Progenitor cell of endocrine pancreas (in vitro differentiated cells): ENCODE measurements at regions not wholly inside any gene's neighbourhood (a gene's known extent, or its start where the extent isn't known, plus 50 kb on each side); places are given as distances from the start of the nearest gene placed in this dataset.

Experiments used
- DNase-seq: peaks from one replicate; pipeline ENCODE4 v3.0.0; 2021; ENCODE audit warnings: low spot score; ENCODE audit not compliant: unreplicated experiment
- H3K27ac Mint-ChIP-seq: 2 replicates; pipeline ENCODE4 v1.8.0; 2021; ENCODE audit warnings: mild to moderate bottlenecking, moderate library complexity, mixed read lengths
- H3K27me3 Mint-ChIP-seq: 2 replicates; pipeline ENCODE4 v1.8.0; 2021; ENCODE audit warnings: mixed read lengths
- H3K36me3 Mint-ChIP-seq: 2 replicates; pipeline ENCODE4 v1.8.0; 2022; ENCODE audit warnings: mixed read lengths; ENCODE audit not compliant: insufficient read depth
- H3K4me1 Mint-ChIP-seq: 2 replicates; pipeline ENCODE4 v1.8.0; 2021; ENCODE audit warnings: low read depth, mixed read lengths
- H3K4me3 Mint-ChIP-seq: 2 replicates; pipeline ENCODE4 v1.8.0; 2021; ENCODE audit warnings: low read depth, mild to moderate bottlenecking, moderate library complexity, mixed read lengths
- H3K9me3 Mint-ChIP-seq: 2 replicates; pipeline ENCODE4 v1.8.0; 2021; ENCODE audit warnings: low read depth, mixed read lengths
- TF ChIP-seq, protein P1 (sequence below): fragments of 200-600 bp; sonication (generic); IDR thresholded peaks from one replicate; pipeline ENCODE4 v1.5.0; 2021; ENCODE audit warnings: antibody characterized with exemption, mild to moderate bottlenecking; ENCODE audit not compliant: unreplicated experiment

DNA sequence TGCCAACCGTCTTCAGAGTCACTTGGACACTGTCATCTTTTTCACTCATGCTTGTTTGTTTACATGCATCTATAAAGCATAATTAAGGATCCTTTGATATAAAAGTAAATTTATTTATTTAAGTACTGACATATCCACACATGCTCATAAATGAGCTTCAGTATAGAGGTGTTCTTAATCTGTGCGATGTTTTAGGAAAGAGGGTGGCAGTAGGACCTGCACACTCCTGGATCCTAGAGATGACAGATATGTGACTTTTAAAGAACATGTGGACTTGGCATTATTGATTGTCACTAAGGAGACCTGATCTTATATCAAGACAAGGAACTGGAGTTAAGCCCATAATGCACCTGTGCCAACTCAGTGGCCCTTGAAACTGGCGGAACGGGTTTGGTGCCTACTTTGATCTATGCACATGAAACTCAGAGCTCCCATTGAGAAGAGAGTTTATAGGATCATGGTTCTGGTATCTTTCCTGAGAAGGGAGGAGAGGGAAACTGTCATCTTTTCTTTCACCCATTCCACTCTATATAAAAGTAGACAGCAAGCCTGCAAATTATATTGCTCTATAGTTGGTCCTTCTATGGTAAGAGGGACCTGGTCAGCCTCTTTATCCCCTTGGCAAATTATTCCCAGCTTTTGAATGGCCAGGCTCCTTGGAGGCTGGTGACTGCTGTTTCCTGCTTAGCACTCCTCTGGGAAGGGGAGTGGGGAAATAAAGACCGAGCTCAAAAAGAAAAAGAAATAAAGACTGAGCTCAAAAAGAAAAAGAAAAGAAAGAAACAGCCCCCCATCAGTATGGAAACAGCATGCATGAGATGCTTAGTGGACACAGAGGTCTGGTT is 57.8 kb upstream of the LIFR start:
- TF ChIP-seq, protein P1, sequence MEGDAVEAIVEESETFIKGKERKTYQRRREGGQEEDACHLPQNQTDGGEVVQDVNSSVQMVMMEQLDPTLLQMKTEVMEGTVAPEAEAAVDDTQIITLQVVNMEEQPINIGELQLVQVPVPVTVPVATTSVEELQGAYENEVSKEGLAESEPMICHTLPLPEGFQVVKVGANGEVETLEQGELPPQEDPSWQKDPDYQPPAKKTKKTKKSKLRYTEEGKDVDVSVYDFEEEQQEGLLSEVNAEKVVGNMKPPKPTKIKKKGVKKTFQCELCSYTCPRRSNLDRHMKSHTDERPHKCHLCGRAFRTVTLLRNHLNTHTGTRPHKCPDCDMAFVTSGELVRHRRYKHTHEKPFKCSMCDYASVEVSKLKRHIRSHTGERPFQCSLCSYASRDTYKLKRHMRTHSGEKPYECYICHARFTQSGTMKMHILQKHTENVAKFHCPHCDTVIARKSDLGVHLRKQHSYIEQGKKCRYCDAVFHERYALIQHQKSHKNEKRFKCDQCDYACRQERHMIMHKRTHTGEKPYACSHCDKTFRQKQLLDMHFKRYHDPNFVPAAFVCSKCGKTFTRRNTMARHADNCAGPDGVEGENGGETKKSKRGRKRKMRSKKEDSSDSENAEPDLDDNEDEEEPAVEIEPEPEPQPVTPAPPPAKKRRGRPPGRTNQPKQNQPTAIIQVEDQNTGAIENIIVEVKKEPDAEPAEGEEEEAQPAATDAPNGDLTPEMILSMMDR = no peak
- H3K4me3 Mint-ChIP-seq = no peak overlapping the region
- no peak for DNase-seq
- peaks cover 19% of the 10 kb centered on the region for H3K9me3 Mint-ChIP-seq
- peaks cover 3% of the 10 kb centered on the region for H3K36me3 Mint-ChIP-seq
- H3K4me1 Mint-ChIP-seq = peaks cover 21% of the 10 kb centered on the region
- H3K27ac Mint-ChIP-seq = peak overlapping the region; percentile 86
- no peaks in the 10 kb centered on the region for H3K27me3 Mint-ChIP-seq

DNA sequence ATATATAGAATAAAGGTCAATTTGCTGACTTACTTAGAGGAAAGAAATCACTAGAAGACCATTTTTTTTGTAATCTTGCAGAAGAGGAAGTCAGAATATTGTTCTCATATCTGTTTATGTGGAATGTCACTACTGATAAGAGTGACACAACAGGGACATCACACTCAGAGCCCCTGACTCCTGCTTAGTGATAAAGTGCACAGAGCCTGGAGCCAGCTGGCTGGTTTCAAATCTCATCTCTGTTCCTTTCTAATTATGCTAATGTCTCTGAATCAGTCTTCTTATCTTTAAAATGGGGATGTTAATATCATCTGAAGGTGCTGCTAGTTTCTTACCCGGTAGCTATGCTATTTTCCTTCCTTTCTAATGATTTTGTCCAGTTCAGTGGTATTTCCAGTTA is 58.6 kb upstream of the LIFR start:
- TF ChIP-seq, protein P1 = no peak
- H3K9me3 Mint-ChIP-seq = peaks cover 19% of the 10 kb centered on the region
- peaks cover 3% of the 10 kb centered on the region for H3K36me3 Mint-ChIP-seq
- no peak overlapping the region for H3K4me3 Mint-ChIP-seq
- no peak overlapping the region for H3K27ac Mint-ChIP-seq
- H3K4me1 Mint-ChIP-seq = peaks cover 16% of the 10 kb centered on the region
- no peak for DNase-seq
- no peaks in the 10 kb centered on the region for H3K27me3 Mint-ChIP-seq

DNA sequence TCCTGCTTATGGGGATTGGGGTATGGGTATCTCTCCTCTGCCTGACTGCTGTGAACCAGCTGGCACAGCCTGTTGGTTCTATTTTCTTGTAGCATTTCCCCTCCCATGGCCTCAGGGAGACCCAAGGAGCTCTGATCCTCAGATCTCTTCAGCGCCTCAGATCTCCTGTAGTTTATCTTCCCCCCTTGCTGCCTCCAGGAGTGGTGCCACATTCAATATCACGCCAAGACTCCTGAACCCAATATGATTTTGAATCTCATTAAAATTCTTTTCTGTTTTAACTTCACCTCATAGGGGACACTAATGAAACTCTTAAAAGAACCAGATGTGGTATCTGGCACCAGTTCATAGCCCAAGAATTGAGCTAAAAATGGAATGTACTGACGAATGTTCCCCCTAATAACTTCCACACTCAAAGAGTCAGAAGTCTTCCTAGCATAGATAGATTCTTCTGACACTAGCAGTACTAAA is 59.6 kb upstream of the LIFR start:
- no peak for DNase-seq
- H3K4me1 Mint-ChIP-seq = peaks cover 16% of the 10 kb centered on the region
- H3K9me3 Mint-ChIP-seq = peaks cover 19% of the 10 kb centered on the region
- no peaks in the 10 kb centered on the region for H3K27me3 Mint-ChIP-seq
- H3K4me3 Mint-ChIP-seq = no peak overlapping the region
- TF ChIP-seq, protein P1 = no peak
- no peak overlapping the region for H3K27ac Mint-ChIP-seq
- peaks cover 3% of the 10 kb centered on the region for H3K36me3 Mint-ChIP-seq

DNA sequence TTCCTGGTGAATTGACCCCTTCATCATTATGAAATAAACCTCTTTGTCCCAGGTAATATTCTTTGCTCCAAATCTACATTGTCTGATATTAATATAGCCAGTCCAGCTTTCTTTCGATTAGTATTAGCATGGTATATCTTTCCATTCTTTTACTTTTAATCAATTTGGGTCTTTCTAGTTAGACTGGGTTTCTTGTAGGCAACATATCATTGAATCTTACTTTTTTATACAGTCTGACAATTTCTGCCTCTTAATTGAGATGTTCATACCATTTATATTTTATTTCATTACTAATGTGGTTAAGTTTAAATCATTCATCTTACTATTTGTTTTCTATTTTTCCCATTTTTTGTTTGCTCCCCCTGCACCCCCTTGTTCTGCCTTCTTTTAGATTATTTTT is 61.7 kb upstream of the LIFR start:
- Mint-ChIP-seq H3K36me3 (peaks cover 3% of the 10 kb centered on the region), H3K27ac (no peak overlapping the region), H3K27me3 (no peaks in the 10 kb centered on the region), H3K4me1 (peaks cover 18% of the 10 kb centered on the region), H3K4me3 (no peak overlapping the region), H3K9me3 (peaks cover 17% of the 10 kb centered on the region)
- TF ChIP-seq, protein P1 = no peak
- DNase-seq = no peak

DNA sequence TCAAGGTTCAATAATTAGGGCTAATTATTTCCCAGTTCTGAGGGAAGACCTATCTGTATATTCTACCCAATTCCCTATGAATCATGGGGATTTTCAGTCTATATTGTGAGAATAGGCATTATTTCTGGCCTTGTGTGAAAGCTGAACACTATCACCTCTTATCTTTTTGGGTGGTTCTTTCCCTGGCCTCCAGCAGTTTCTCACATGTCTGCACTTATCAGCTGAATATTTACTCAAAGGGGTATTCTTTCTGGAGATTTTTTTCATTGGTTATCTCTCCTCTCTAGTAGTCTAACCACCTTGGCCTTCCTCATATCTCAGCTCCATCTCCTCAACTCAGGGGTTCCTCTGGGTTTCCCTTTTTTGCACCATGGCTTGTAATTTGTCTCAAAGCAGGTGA is 64.9 kb upstream of the LIFR start:
- Mint-ChIP-seq H3K27ac (no peak overlapping the region), H3K27me3 (no peaks in the 10 kb centered on the region), H3K9me3 (peaks cover 23% of the 10 kb centered on the region), H3K36me3 (peaks cover 3% of the 10 kb centered on the region), H3K4me3 (no peak overlapping the region), H3K4me1 (peaks cover 11% of the 10 kb centered on the region)
- DNase-seq = no peak
- TF ChIP-seq, protein P1 = no peak
